ENCODE measurements at regions not wholly inside any gene's neighbourhood (a gene's known extent, or its start where the extent isn't known, plus 50 kb on each side); places are given as distances from the start of the nearest gene placed in this dataset.

DNA sequence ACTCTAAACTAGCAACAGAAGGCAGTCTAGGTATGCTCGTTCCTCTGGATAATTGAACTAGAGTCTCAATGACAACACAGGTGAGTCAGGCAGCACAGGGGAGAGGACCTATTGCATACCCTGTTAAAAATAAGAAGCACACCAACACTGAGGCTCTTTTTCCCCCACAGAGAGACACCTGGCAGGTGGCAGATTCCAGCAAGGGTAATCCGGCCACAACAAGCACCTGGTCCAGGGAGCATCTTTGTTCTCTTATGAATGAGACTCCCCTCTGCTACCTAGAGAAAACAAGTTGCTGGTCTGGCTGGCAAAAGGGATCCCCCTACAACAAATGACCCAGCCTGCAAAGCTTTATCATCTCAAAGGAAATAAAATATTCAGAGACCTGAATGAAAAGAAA lies 508.9 kb upstream of the POU3F3 start:
- Histone ChIP-seq H3K4me3 (ENCODE audit: low read depth, low read length) (no peak overlapping the region), H3K36me3 (ENCODE audit: control insufficient read depth in 2 of 2, insufficient read depth in 1 of 2, low read length in 2 of 2) (no peaks in the 10 kb centered on the region), H3K27ac (ENCODE audit: extremely low read depth, low read depth, low read length) (no peak overlapping the region), H3K9me3 (ENCODE audit: control insufficient read depth, insufficient read depth, low read depth, low read length) (no peaks in the 10 kb centered on the region; the same call in 1 of the 2 replicates), H3K4me1 (ENCODE audit: control insufficient read depth, insufficient read depth, low read length) (no peaks in the 10 kb centered on the region)
- ChIA-PET POLR2A (no interaction called here), CTCF (no interaction called here)
- TF ChIP-seq SP3 (tag by site-specific recombination; IDR thresholded peaks at IDR 0.05) (no peak), KLF8 (tag by site-specific recombination; IDR thresholded peaks at IDR 0.05) (no peak), ZNF18 (tag by site-specific recombination; IDR thresholded peaks at IDR 0.05) (no peak), ZBTB7A (tag by site-specific recombination; IDR thresholded peaks at IDR 0.05; ENCODE audit: low read depth) (no peak), KLF7 (tag by site-specific recombination; IDR thresholded peaks at IDR 0.05; ENCODE audit: borderline replicate concordance) (no peak), ZNF843 (tag by site-specific recombination; IDR thresholded peaks at IDR 0.05) (no peak), ZNF555 (tag by site-specific recombination; conservative IDR thresholded peaks at IDR 0.05) (no peak), ZNF473 (tag by site-specific recombination; IDR thresholded peaks at IDR 0.05) (no peak), ZNF114 (tag by site-specific recombination; IDR thresholded peaks at IDR 0.05) (no peak), ZBTB48 (tag by site-specific recombination; IDR thresholded peaks at IDR 0.05) (no peak), ZNF214 (tag by site-specific recombination; IDR thresholded peaks at IDR 0.05; ENCODE audit: borderline replicate concordance) (no peak)

DNA sequence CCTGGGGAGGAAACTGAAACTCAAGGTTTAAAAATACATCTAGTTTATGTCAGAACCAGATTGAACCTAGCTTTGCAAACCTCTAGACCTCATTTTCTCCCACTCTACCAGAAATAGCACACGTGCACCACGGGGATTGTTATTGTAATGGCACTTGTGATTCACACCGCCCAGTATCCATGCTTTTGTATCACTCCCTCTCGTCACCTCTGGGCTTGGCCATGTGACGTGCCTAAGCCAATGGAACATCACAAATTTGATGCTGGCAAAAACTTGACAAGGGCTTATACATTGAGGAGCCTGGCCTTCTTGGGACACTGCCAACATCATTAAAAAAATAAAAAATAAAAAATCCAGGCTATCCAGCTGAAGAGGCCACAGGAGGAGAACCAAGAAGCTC lies 495.8 kb upstream of the POU3F3 start:
- Histone ChIP-seq H3K36me3 (ENCODE audit: control insufficient read depth in 2 of 2, insufficient read depth in 1 of 2, low read length in 2 of 2) (no peaks in the 10 kb centered on the region), H3K9me3 (ENCODE audit: control insufficient read depth, insufficient read depth, low read depth, low read length) (no peaks in the 10 kb centered on the region), H3K4me1 (ENCODE audit: control insufficient read depth, insufficient read depth, low read length) (no peaks in the 10 kb centered on the region), H3K27ac (ENCODE audit: extremely low read depth, low read depth, low read length) (no peak overlapping the region), H3K4me3 (ENCODE audit: low read depth, low read length) (no peak overlapping the region)
- TF ChIP-seq ZNF768 (tag by site-specific recombination; IDR thresholded peaks at IDR 0.05), result no peak
- TF ChIP-seq, protein P1, sequence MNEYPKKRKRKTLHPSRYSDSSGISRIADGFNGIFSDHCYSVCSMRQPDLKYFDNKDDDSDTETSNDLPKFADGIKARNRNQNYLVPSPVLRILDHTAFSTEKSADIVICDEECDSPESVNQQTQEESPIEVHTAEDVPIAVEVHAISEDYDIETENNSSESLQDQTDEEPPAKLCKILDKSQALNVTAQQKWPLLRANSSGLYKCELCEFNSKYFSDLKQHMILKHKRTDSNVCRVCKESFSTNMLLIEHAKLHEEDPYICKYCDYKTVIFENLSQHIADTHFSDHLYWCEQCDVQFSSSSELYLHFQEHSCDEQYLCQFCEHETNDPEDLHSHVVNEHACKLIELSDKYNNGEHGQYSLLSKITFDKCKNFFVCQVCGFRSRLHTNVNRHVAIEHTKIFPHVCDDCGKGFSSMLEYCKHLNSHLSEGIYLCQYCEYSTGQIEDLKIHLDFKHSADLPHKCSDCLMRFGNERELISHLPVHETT (tag by site-specific recombination; IDR thresholded peaks at IDR 0.05), result no peak
- TF ChIP-seq ZEB2 (tag by site-specific recombination; IDR thresholded peaks at IDR 0.05), result no peak
- TF ChIP-seq ZSCAN30 (tag by site-specific recombination; IDR thresholded peaks at IDR 0.05), result no peak
- no peak for TF ChIP-seq IKZF3 (tag by site-specific recombination; IDR thresholded peaks at IDR 0.05)
- TF ChIP-seq ZNF26 (tag by site-specific recombination; IDR thresholded peaks at IDR 0.05), result no peak
- TF ChIP-seq, protein P2, sequence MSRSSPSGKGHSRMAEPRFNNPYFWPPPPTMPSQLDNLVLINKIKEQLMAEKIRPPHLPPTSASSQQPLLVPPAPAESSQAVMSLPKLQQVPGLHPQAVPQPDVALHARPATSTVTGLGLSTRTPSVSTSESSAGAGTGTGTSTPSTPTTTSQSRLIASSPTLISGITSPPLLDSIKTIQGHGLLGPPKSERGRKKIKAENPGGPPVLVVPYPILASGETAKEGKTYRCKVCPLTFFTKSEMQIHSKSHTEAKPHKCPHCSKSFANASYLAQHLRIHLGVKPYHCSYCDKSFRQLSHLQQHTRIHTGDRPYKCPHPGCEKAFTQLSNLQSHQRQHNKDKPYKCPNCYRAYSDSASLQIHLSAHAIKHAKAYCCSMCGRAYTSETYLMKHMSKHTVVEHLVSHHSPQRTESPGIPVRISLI (tag by site-specific recombination; IDR thresholded peaks at IDR 0.05), result no peak
- no peak for TF ChIP-seq ZNF248 (tag by site-specific recombination; IDR thresholded peaks at IDR 0.05)
- ChIA-PET CTCF (no interaction called here), POLR2A (no interaction called here)
